Progenitor cell of endocrine pancreas (in vitro differentiated cells): ENCODE measurements at regions not wholly inside any gene's neighbourhood (a gene's known extent, or its start where the extent isn't known, plus 50 kb on each side); places are given as distances from the start of the nearest gene placed in this dataset.

Source experiments
- DNase-seq: peaks from one replicate; pipeline ENCODE4 v3.0.0; 2021; ENCODE audit warnings: low spot score; ENCODE audit not compliant: unreplicated experiment
- H3K27ac Mint-ChIP-seq: 2 replicates; pipeline ENCODE4 v1.8.0; 2021; ENCODE audit warnings: mild to moderate bottlenecking, moderate library complexity, mixed read lengths
- H3K27me3 Mint-ChIP-seq: 2 replicates; pipeline ENCODE4 v1.8.0; 2021; ENCODE audit warnings: mixed read lengths
- H3K36me3 Mint-ChIP-seq: 2 replicates; pipeline ENCODE4 v1.8.0; 2022; ENCODE audit warnings: mixed read lengths; ENCODE audit not compliant: insufficient read depth
- H3K4me1 Mint-ChIP-seq: 2 replicates; pipeline ENCODE4 v1.8.0; 2021; ENCODE audit warnings: low read depth, mixed read lengths
- H3K4me3 Mint-ChIP-seq: 2 replicates; pipeline ENCODE4 v1.8.0; 2021; ENCODE audit warnings: low read depth, mild to moderate bottlenecking, moderate library complexity, mixed read lengths
- H3K9me3 Mint-ChIP-seq: 2 replicates; pipeline ENCODE4 v1.8.0; 2021; ENCODE audit warnings: low read depth, mixed read lengths
- TF ChIP-seq, protein P1 (sequence below): fragments of 200-600 bp; sonication (generic); IDR thresholded peaks from one replicate; pipeline ENCODE4 v1.5.0; 2021; ENCODE audit warnings: antibody characterized with exemption, mild to moderate bottlenecking; ENCODE audit not compliant: unreplicated experiment

DNA sequence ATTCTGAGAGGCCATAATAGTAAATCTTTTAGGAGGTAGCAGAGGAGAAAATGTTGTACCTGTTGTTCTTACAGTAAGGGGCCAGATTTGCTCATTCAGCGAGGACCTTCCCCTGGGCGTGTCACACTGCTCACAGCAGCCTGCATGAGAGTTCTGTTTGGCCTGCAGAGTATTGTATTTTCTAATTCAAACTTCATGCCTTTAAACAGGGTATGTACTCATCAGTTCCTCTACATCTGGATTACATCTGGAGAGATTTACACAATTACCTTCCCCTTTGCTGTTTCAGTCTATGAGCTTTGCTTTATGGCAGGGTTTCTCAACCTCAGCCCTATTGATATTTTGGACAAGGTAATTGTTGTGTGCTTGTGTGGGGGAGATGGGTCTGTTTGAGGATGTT is 170.9 kb upstream of the STK32A start:
- TF ChIP-seq, protein P1, sequence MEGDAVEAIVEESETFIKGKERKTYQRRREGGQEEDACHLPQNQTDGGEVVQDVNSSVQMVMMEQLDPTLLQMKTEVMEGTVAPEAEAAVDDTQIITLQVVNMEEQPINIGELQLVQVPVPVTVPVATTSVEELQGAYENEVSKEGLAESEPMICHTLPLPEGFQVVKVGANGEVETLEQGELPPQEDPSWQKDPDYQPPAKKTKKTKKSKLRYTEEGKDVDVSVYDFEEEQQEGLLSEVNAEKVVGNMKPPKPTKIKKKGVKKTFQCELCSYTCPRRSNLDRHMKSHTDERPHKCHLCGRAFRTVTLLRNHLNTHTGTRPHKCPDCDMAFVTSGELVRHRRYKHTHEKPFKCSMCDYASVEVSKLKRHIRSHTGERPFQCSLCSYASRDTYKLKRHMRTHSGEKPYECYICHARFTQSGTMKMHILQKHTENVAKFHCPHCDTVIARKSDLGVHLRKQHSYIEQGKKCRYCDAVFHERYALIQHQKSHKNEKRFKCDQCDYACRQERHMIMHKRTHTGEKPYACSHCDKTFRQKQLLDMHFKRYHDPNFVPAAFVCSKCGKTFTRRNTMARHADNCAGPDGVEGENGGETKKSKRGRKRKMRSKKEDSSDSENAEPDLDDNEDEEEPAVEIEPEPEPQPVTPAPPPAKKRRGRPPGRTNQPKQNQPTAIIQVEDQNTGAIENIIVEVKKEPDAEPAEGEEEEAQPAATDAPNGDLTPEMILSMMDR: no peak
- Mint-ChIP-seq H3K4me1 (peaks cover 2% of the 10 kb centered on the region), H3K9me3 (no peaks in the 10 kb centered on the region), H3K27me3 (peaks cover 14% of the 10 kb centered on the region), H3K4me3 (no peak overlapping the region), H3K27ac (no peak overlapping the region), H3K36me3 (no peaks in the 10 kb centered on the region)
- DNase-seq: no peak

DNA sequence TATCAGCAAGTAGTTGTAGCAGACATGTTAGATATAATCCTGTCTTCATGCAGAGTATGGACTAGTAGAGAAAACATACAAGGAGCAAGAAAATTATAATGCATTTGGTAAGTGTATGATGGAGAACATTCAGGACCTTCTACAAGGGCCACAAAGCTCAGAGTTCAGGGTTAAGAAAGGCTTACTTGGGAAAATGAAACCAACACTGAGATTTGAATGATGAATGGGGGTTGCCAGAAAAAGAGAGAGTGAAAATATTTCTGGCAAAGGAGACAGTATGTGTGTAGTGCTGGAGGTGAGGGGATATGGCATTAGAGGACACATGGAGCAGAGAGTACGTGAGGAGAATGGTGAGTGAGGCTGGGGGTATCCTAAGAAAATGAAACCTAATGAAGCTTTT is 169.8 kb upstream of the STK32A start:
- H3K4me1 Mint-ChIP-seq: peaks cover 4% of the 10 kb centered on the region
- H3K36me3 Mint-ChIP-seq: no peaks in the 10 kb centered on the region
- H3K4me3 Mint-ChIP-seq: no peak overlapping the region
- DNase-seq: no peak
- H3K27me3 Mint-ChIP-seq: peaks cover 9% of the 10 kb centered on the region
- H3K9me3 Mint-ChIP-seq: no peaks in the 10 kb centered on the region
- TF ChIP-seq, protein P1: no peak
- no peak overlapping the region for H3K27ac Mint-ChIP-seq

DNA sequence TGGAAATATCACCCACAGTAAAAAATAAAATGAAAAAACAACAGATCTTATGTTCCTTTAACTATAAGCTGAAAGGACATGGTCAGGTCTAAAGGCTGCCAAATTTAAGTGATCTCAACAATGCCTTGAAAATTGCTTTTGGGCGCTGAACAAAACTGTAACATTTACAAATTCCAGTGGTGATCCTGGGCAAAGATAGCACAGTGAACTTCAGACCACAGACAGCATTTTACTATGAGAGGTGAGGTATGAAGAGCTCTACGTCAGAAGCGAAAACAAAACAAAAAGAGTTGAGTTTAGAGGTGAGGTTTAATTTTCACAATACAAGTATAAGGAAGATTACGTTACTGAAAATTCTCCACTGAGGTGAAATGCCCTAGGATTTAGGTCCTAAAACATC is 165.8 kb upstream of the STK32A start:
- Mint-ChIP-seq H3K27me3 (peaks cover 2% of the 10 kb centered on the region), H3K9me3 (no peaks in the 10 kb centered on the region), H3K36me3 (no peaks in the 10 kb centered on the region), H3K27ac (no peak overlapping the region), H3K4me1 (peaks cover 15% of the 10 kb centered on the region), H3K4me3 (no peak overlapping the region)
- TF ChIP-seq, protein P1: no peak
- DNase-seq: no peak

DNA sequence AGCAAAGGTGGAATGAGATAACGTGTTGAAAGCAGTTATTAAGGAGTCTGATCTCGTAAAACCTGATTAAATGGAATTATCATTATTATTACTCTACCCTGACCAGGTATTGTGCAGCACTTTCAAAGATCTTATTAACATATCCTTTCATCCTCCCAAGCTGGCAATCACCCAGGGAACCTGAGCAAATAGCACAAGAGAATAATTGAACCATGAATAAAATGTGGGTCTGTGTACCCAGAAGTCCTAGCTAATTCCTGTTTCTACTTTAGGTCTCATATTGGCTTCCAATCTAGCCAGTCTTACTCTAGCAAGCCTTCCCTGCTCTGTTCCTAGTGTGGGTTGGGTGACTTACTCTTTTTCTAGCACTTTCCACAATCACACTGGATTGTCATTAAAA is 162.2 kb upstream of the STK32A start:
- H3K4me1 Mint-ChIP-seq: peaks cover 13% of the 10 kb centered on the region
- H3K27ac Mint-ChIP-seq: no peak overlapping the region
- no peaks in the 10 kb centered on the region for H3K36me3 Mint-ChIP-seq
- DNase-seq: no peak
- no peak overlapping the region for H3K4me3 Mint-ChIP-seq
- no peaks in the 10 kb centered on the region for H3K27me3 Mint-ChIP-seq
- TF ChIP-seq, protein P1: no peak
- no peaks in the 10 kb centered on the region for H3K9me3 Mint-ChIP-seq

DNA sequence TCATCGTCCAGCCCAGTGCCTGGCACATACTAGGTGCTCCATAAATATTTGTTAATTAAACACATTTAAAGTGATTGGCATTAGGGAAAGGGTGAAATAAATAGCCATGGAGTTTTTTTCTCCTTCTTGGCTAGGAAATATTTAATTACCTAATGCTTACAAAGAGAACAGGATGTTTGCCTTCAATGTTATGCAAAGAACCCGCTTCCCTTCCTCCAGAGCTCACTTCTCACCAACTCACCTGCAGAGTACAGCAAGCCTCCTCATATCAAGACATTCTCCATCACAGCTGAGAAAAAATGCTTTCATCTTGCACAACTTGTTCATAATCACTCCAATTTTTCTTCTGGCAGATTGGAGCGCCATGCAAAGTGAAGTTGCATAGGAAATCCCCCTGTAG is 161.7 kb upstream of the STK32A start:
- no peak for DNase-seq
- no peak overlapping the region for H3K27ac Mint-ChIP-seq
- H3K4me3 Mint-ChIP-seq: no peak overlapping the region
- TF ChIP-seq, protein P1: no peak
- H3K4me1 Mint-ChIP-seq: peaks cover 13% of the 10 kb centered on the region
- H3K27me3 Mint-ChIP-seq: no peaks in the 10 kb centered on the region
- no peaks in the 10 kb centered on the region for H3K9me3 Mint-ChIP-seq
- H3K36me3 Mint-ChIP-seq: no peaks in the 10 kb centered on the region
